ENCODE measurements at regions not wholly inside any gene's neighbourhood (a gene's known extent, or its start where the extent isn't known, plus 50 kb on each side); places are given as distances from the start of the nearest gene placed in this dataset.

DNA sequence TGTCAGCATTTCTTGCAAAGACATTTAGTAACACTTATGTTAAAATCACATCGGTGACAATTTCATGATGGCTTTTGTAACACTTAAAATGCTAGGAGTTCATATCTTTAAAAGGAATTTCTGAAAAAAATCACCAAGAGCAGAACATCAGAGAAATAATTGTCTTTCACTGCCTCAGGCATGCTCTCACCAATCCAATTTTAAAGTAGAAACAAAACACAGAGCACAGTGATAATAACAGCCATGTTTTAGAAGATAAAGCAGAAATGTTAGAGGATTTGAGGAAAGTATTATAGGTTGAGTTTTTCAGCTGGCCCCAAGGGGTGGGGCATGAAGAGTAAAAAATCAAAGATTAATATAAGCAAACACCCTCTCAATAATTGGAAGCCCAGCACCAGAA lies 1037.6 kb downstream of the DSC3 start:
- DNase-seq (ENCODE audit: extremely low spot score, unreplicated experiment), result no peak
- no peak overlapping the region for H3K27ac Mint-ChIP-seq
- H3K9me3 Mint-ChIP-seq, result no peaks in the 10 kb centered on the region
- H3K4me3 Mint-ChIP-seq, result no peak overlapping the region
- H3K36me3 Mint-ChIP-seq, result no peaks in the 10 kb centered on the region
- no peaks in the 10 kb centered on the region for H3K4me1 Mint-ChIP-seq (ENCODE audit: unreplicated experiment)
- TF ChIP-seq, protein P1, sequence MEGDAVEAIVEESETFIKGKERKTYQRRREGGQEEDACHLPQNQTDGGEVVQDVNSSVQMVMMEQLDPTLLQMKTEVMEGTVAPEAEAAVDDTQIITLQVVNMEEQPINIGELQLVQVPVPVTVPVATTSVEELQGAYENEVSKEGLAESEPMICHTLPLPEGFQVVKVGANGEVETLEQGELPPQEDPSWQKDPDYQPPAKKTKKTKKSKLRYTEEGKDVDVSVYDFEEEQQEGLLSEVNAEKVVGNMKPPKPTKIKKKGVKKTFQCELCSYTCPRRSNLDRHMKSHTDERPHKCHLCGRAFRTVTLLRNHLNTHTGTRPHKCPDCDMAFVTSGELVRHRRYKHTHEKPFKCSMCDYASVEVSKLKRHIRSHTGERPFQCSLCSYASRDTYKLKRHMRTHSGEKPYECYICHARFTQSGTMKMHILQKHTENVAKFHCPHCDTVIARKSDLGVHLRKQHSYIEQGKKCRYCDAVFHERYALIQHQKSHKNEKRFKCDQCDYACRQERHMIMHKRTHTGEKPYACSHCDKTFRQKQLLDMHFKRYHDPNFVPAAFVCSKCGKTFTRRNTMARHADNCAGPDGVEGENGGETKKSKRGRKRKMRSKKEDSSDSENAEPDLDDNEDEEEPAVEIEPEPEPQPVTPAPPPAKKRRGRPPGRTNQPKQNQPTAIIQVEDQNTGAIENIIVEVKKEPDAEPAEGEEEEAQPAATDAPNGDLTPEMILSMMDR (conservative IDR thresholded peaks at IDR 0.05), result no peak
- peaks cover 4% of the 10 kb centered on the region for H3K27me3 Mint-ChIP-seq

DNA sequence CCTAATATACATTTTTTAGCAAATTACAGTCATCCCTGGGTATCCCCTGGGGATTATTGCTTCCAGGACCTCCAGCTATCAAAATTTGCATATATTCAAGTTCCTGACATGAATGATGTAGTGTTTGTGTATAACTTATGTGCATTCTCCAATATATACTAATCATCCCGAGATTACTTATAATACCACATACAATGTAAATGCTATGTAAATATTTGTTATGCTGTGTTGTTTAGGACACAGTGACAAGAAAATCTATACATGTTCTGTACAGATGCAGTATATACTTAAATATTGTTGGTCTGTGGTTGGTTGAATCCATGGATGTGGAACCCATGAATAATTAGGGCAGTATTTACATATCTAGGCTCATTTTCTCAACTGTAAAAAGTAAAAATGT lies 1060.3 kb downstream of the DSC3 start:
- DNase-seq (ENCODE audit: extremely low spot score, unreplicated experiment), result no peak
- Mint-ChIP-seq H3K9me3 (no peaks in the 10 kb centered on the region), H3K27ac (no peak overlapping the region), H3K27me3 (no peaks in the 10 kb centered on the region), H3K4me3 (no peak overlapping the region), H3K36me3 (no peaks in the 10 kb centered on the region), H3K4me1 (ENCODE audit: unreplicated experiment) (no peaks in the 10 kb centered on the region)
- TF ChIP-seq, protein P1 (conservative IDR thresholded peaks at IDR 0.05), result no peak

DNA sequence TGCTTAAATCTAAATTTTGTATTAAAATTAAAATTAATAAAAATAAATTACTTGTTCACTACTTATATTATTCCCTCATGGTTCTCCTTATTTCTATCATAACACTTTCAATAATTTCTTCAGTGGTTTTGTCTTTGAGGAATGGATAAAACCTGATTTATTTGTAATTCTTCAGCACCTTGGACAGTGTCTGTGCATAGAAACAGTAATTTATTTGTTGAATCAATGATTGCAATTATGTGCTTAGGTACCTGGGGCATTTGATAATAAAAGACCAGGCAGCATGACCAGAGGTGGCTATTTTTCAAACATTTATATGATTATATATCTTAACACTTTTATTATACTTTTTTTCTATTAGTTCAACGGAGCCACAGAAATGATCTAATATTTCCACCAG lies 1062.7 kb downstream of the DSC3 start:
- Mint-ChIP-seq H3K27me3 (no peaks in the 10 kb centered on the region), H3K27ac (no peak overlapping the region), H3K36me3 (no peaks in the 10 kb centered on the region), H3K9me3 (no peaks in the 10 kb centered on the region), H3K4me1 (ENCODE audit: unreplicated experiment) (no peaks in the 10 kb centered on the region), H3K4me3 (no peak overlapping the region)
- no peak for DNase-seq (ENCODE audit: extremely low spot score, unreplicated experiment)
- TF ChIP-seq, protein P1 (conservative IDR thresholded peaks at IDR 0.05), result no peak

DNA sequence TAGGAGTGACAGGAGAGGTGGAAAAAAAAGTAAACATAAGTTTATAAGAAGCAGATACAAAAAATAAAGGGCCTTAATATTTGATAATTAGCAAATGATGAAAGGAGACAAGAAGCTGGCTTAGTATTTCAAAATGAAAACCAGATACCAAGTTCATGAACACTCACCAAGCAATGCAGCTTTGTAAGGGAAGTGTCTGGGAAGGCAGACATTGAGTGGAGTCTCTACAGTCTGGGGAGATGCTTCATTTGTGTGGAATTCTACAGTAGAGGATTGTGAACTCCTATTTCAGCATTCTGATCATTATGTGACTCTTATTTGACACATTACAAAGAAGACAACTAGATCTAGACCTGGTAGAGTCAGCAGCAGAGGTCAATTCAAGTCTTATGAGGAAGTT lies 1072.7 kb downstream of the DSC3 start:
- DNase-seq (ENCODE audit: extremely low spot score, unreplicated experiment), result no peak
- Mint-ChIP-seq H3K4me1 (ENCODE audit: unreplicated experiment) (no peaks in the 10 kb centered on the region), H3K4me3 (no peak overlapping the region), H3K9me3 (no peaks in the 10 kb centered on the region), H3K36me3 (no peaks in the 10 kb centered on the region), H3K27ac (no peak overlapping the region), H3K27me3 (no peaks in the 10 kb centered on the region)
- TF ChIP-seq, protein P1 (conservative IDR thresholded peaks at IDR 0.05), result no peak

DNA sequence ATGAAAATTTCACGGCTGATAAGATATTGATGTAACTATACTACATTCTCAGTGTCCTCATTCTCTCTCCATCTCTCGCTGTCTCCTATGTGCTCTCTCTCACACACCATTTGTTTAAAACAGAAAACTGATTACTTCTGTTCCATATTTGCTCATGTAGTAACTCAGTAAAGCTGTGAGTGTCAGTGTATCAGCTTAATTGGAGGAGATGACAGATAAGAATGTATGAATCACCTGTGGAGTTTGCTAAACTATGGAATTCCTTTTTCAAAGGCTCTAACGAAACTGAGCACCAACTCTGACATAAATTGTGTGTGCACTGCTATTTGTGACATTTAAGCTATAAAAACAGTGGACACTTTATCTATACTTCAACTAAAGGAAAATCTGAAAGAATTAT lies 1080.0 kb downstream of the DSC3 start:
- H3K36me3 Mint-ChIP-seq, result no peaks in the 10 kb centered on the region
- TF ChIP-seq, protein P1 (conservative IDR thresholded peaks at IDR 0.05), result no peak
- no peaks in the 10 kb centered on the region for H3K4me1 Mint-ChIP-seq (ENCODE audit: unreplicated experiment)
- DNase-seq (ENCODE audit: extremely low spot score, unreplicated experiment), result no peak
- no peaks in the 10 kb centered on the region for H3K9me3 Mint-ChIP-seq
- no peak overlapping the region for H3K27ac Mint-ChIP-seq
- H3K4me3 Mint-ChIP-seq, result no peak overlapping the region
- no peaks in the 10 kb centered on the region for H3K27me3 Mint-ChIP-seq

DNA sequence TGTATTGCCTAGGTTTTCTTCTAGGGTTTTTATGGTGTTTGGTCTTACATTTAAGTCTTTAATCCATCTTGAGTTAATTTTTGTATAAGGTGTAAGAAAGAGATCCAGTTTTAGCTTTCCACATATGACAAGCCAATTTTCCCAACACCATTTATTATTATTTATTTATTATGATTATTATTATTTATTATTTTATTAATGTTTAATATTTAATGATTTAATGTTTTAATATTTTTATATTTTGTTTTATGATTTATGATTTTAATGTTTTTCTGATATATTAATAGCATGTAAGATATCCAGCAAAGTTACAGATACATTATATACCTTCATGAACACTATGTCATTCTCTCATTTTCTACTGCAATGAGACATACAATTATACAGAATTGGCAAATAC lies 1082.0 kb downstream of the DSC3 start:
- H3K27me3 Mint-ChIP-seq, result no peaks in the 10 kb centered on the region

More for the DNA sequence above, 1082.0 kb downstream of the DSC3 start:
- no peaks in the 10 kb centered on the region for H3K36me3 Mint-ChIP-seq
- DNase-seq (ENCODE audit: extremely low spot score, unreplicated experiment), result no peak
- H3K4me3 Mint-ChIP-seq, result no peak overlapping the region
- H3K27ac Mint-ChIP-seq, result no peak overlapping the region
- no peaks in the 10 kb centered on the region for H3K4me1 Mint-ChIP-seq (ENCODE audit: unreplicated experiment)
- TF ChIP-seq, protein P1 (conservative IDR thresholded peaks at IDR 0.05), result no peak
- no peaks in the 10 kb centered on the region for H3K9me3 Mint-ChIP-seq
